Right lobe of liver (tissue), 6 donors: ENCODE measurements at regions not wholly inside any gene's neighbourhood (a gene's known extent, or its start where the extent isn't known, plus 50 kb on each side); places are given as distances from the start of the nearest gene placed in this dataset.

ENCODE experiments used
- ATAC-seq, 4 donors: fragments of 200-7000 bp; cut with Tn5 transposase; one replicate each; pipeline ENCODE4 v1.9.1; 2020; ENCODE audit warnings: mild to moderate bottlenecking in 4 of 4, moderate library complexity in 4 of 4
- DNase-seq, 3 donors: peaks; one replicate each; pipeline ENCODE4 v3.0.0-alpha.2; 2020
- H3K27ac ChIP-seq, 3 donors: fragments of 200-600 bp; one replicate each; pipeline ENCODE4 v1.8.0; 2022
- H3K27me3 ChIP-seq, 2 donors: fragments of 200-600 bp; one replicate each; pipeline ENCODE4 v1.8.0; 2022
- H3K36me3 ChIP-seq, 4 donors: fragments of 200-600 bp; sonication (generic) in 1 of 4; one replicate each; pipeline versions ENCODE4 v1.5.1 to v1.8.0; 2017 to 2022; ENCODE audit warnings: control low read depth in 1 of 4
- H3K4me1 ChIP-seq, 4 donors: fragments of 200-600 bp; sonication (generic) in 1 of 4; one replicate each; pipeline versions ENCODE4 v1.5.1 to v1.8.0; 2017 to 2022; ENCODE audit warnings: control low read depth in 1 of 4
- H3K4me3 ChIP-seq, 3 donors: fragments of 200-600 bp; one replicate each; pipeline ENCODE4 v1.8.0; 2022
- H3K9me3 ChIP-seq, 4 donors: fragments of 200-600 bp; sonication (generic) in 1 of 4; one replicate each; pipeline versions ENCODE4 v1.5.1 to v1.8.0; 2017 to 2022; ENCODE audit warnings: control low read depth in 1 of 4
- POLR2A ChIP-seq: fragments of 450-650 bp; IDR thresholded peaks from one replicate; pipeline ENCODE4 v1.6.1; 2017; ENCODE audit warnings: antibody characterized with exemption, mild to moderate bottlenecking
- WGBS: methylation state at CpG from one replicate; pipeline ENCODE4 v1.1.6; 2018; ENCODE audit warnings: low coverage, low lambda C conversion rate; ENCODE audit not compliant: insufficient coverage; ENCODE audit errors: missing lambda C conversion rate; 5-methylcytosine and 5-hydroxymethylcytosine counted together
- intact Hi-C, 2 donors: fragments of 100-400 bp; cut with DNase I; formaldehyde crosslinking; loops; one replicate each; pipeline versions ENCODE4 v1.11.2 to v1.14.1; 2022
- TF ChIP-seq, protein P1 (sequence below), 4 donors: fragments of 200-600 bp in 3 of 4; fragments of 450-650 bp in 1 of 4; IDR thresholded peaks; one replicate each; pipeline versions ENCODE4 v1.5.1 to v1.8.0; 2016 to 2022; ENCODE audit warnings: antibody characterized with exemption in 4 of 4, mild to moderate bottlenecking in 2 of 4
- donor health status: DM: no; HTN: yes; CAD: no.
- donor health status: DM: no; HTN: no; CAD: no.
- donor health status: DM: no; HTN: no; CAD: no.
- donor health status: DM: no; HTN: yes; CAD: no.
- donor health status: DM: no; HTN: yes; CAD: no.

DNA sequence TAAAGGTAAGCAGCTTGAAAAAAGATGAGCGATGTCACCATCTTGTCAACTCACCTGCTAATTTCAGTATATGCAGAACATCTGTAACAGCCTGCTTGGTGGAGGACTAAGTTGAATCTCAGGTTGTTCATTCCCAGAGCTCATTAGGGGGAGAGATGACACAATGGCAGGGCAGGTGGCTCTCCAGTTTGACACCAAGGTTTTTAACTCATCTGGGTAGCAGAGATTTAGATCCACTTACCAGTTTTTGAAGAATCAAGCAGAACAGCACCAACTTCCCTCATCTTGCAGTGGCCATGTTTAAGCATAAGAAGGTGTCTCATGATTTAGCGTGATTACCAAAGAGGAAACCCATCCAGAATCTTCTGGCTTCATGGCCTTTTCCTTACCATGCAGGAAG is 168.3 kb downstream of the TSHZ3 start:
- Histone ChIP-seq H3K27ac (no peak overlapping the region), H3K36me3 (no peaks in the 10 kb centered on the region), H3K4me3 (no peak overlapping the region), H3K27me3 (no peaks in the 10 kb centered on the region), H3K4me1 (no peaks in the 10 kb centered on the region), H3K9me3 (no peaks in the 10 kb centered on the region)
- intact Hi-C loops, result no loop called here
- ATAC-seq, result no peak
- 50% methylated on average over 2 of the region's 2 CpGs for WGBS
- no peak for TF ChIP-seq POLR2A
- TF ChIP-seq, protein P1, sequence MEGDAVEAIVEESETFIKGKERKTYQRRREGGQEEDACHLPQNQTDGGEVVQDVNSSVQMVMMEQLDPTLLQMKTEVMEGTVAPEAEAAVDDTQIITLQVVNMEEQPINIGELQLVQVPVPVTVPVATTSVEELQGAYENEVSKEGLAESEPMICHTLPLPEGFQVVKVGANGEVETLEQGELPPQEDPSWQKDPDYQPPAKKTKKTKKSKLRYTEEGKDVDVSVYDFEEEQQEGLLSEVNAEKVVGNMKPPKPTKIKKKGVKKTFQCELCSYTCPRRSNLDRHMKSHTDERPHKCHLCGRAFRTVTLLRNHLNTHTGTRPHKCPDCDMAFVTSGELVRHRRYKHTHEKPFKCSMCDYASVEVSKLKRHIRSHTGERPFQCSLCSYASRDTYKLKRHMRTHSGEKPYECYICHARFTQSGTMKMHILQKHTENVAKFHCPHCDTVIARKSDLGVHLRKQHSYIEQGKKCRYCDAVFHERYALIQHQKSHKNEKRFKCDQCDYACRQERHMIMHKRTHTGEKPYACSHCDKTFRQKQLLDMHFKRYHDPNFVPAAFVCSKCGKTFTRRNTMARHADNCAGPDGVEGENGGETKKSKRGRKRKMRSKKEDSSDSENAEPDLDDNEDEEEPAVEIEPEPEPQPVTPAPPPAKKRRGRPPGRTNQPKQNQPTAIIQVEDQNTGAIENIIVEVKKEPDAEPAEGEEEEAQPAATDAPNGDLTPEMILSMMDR (IDR thresholded peaks at IDR 0.05), result no peak
- DNase-seq, result no peak

DNA sequence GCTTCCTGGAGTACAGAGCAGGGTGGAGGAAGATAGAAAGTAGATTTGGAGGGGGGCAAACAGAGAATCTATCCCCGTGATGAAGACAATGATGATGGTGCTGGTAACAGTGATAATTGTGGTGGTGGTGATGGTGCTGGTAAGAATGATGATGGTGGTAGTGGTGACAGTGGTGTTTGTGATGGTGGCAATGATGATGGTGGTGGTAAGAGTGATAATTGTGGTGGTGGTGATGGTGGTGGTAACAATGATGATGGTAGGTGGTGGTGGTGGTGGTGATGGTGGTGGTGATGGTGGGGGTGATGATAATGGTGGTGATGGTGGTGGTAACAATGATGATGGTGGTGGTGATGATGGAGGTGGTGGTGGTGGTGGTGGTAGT is 169.8 kb downstream of the TSHZ3 start:
- Histone ChIP-seq H3K27me3 (no peaks in the 10 kb centered on the region), H3K4me1 (no peaks in the 10 kb centered on the region), H3K9me3 (no peaks in the 10 kb centered on the region), H3K27ac (no peak overlapping the region), H3K4me3 (no peak overlapping the region), H3K36me3 (no peaks in the 10 kb centered on the region)
- no peak for TF ChIP-seq POLR2A
- TF ChIP-seq, protein P1 (IDR thresholded peaks at IDR 0.05), result no peak
- WGBS, result 63% methylated on average over 1 of the region's 1 CpG
- ATAC-seq (no peak), DNase-seq (no peak)
- intact Hi-C loops, result no loop called here

DNA sequence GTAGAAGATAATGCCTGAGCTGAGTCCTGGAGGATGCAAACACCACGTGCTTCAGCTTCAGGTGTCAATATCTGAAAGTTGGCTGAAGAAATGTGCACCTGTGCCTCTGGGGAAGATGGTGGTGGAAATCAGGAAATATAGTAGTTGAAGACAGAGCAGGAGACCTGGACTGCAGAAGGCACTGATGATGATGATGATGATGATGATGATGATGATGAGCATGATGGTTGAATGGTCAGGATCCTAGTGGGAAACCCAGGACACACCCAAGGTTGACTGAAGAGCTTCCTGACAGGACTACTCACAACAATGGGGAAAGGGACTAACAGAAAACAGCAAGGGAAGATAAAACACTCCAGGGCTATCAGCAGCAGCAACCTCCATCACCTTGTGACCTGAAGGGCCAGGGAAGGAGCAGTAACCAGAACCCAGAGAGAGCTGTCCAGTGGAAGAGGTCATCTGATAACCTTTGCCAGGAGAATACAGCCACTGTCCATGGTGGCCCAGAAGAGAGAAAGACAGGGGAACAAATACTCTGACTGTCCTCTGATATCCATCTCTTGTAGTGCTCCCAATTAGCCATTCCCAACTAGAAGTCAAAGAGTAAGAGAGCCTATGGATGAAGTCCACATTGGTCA is 170.3 kb downstream of the TSHZ3 start:
- no peak overlapping the region for H3K4me3 ChIP-seq
- no peaks in the 10 kb centered on the region for H3K27me3 ChIP-seq
- ATAC-seq (no peak), DNase-seq (no peak)
- H3K4me1 ChIP-seq, result no peaks in the 10 kb centered on the region
- H3K27ac ChIP-seq, result no peak overlapping the region
- H3K9me3 ChIP-seq, result no peaks in the 10 kb centered on the region
- intact Hi-C loops, result no loop called here
- 46% methylated on average over 1 of the region's 1 CpG for WGBS
- no peaks in the 10 kb centered on the region for H3K36me3 ChIP-seq
- TF ChIP-seq POLR2A, result no peak
- TF ChIP-seq, protein P1 (IDR thresholded peaks at IDR 0.05), result no peak

DNA sequence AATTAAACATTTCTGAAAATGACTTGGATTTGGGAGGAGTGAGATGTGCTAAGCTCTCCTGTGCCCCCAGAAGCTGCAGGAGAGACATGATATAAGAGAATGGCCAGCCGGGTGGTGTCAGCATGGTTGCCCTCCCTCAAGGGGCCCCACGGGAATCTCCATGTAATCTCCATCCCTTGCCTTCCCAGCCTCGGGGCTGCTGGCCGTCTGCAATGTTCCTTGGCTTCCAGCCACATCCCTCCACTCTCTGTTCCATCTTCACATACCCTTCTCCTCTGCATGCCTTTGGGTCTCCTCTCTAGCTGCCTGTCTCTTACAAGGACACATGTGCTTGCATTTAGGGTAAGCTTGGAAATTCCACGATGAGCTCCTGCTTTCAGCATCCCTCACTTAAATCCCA is 172.0 kb downstream of the TSHZ3 start:
- H3K4me1 ChIP-seq, result no peaks in the 10 kb centered on the region
- H3K4me3 ChIP-seq, result no peak overlapping the region
- no peaks in the 10 kb centered on the region for H3K36me3 ChIP-seq
- ATAC-seq (no peak), DNase-seq (no peak)
- H3K27ac ChIP-seq, result no peak overlapping the region
- intact Hi-C loops, result no loop called here
- WGBS, result 41% methylated on average over 3 of the region's 5 CpGs
- TF ChIP-seq, protein P1 (IDR thresholded peaks at IDR 0.05), result no peak
- no peak for TF ChIP-seq POLR2A
- no peaks in the 10 kb centered on the region for H3K9me3 ChIP-seq
- H3K27me3 ChIP-seq, result no peaks in the 10 kb centered on the region
